ENCODE measurements at regions not wholly inside any gene's neighbourhood (a gene's known extent, or its start where the extent isn't known, plus 50 kb on each side); places are given as distances from the start of the nearest gene placed in this dataset.

DNA sequence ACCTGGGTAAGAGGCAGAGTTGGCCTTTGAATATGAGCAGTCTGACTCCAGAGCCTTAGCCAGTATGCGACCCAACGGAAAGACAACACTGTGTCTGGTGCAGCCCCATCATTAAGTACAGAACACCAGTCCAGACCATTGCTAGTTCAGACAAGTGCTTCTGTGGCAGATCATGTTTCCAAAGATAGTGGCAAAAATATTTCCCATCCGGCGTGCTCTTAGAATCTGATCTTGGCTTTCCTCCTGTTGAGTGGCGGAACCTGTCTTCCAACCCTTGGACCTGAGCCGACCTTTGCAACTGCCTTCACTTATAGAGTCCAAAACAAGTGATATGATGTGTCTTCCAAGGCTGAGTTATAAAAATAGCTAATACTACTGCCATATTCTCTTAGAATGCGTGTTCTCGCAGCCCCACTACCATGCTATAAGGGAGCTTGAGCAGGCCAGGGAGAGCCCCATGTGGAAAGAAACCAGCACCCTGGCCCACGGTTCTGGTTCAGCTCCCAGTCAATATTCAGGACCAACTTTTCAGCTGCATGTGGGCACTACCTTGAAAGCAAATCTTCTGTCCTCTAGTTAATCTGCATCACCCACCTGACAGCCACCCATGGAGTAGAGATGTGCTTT, 322.4 kb upstream of the SLCO3A1 start:
- TF ChIP-seq POLR2A (IDR thresholded peaks at IDR 0.05; ENCODE audit: low read length), result no peak
- TF ChIP-seq GATA1 (IDR thresholded peaks at IDR 0.05; ENCODE audit: low read depth, low read length), result no peak
